ENCODE measurements at regions not wholly inside any gene's neighbourhood (a gene's known extent, or its start where the extent isn't known, plus 50 kb on each side); places are given as distances from the start of the nearest gene placed in this dataset.

DNA sequence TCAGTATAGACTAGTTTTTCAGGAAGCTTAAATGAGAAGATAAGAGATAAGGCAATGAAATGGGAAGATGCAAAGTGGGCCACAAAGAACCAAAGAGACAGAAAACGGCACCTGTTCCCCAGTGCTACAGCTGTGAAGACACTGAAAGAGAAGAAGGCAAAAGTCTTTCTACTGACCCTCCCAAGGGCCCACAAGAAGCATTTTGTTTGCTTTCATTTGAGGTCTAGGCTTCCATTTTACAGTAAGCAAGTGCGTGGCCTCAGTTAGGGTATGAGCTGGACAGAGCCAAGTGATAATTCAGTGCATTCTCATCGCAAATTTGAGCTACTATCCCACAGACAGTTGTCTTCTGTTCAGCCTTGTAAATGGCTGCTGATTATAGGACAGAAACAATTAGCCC, 53.4 kb upstream of the STK17B start:
- TF ChIP-seq POLR2A (IDR thresholded peaks at IDR 0.05) = no peak
- TF ChIP-seq, protein P1, sequence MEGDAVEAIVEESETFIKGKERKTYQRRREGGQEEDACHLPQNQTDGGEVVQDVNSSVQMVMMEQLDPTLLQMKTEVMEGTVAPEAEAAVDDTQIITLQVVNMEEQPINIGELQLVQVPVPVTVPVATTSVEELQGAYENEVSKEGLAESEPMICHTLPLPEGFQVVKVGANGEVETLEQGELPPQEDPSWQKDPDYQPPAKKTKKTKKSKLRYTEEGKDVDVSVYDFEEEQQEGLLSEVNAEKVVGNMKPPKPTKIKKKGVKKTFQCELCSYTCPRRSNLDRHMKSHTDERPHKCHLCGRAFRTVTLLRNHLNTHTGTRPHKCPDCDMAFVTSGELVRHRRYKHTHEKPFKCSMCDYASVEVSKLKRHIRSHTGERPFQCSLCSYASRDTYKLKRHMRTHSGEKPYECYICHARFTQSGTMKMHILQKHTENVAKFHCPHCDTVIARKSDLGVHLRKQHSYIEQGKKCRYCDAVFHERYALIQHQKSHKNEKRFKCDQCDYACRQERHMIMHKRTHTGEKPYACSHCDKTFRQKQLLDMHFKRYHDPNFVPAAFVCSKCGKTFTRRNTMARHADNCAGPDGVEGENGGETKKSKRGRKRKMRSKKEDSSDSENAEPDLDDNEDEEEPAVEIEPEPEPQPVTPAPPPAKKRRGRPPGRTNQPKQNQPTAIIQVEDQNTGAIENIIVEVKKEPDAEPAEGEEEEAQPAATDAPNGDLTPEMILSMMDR (IDR thresholded peaks at IDR 0.05 in 4 of 5, conservative IDR thresholded peaks at IDR 0.05 in 1 of 5) = no peak
- no peak overlapping the region for H3K27ac ChIP-seq
- no peak for ATAC-seq
- no peaks in the 10 kb centered on the region for H3K9me3 ChIP-seq
- in situ Hi-C loops (cut with MboI; ENCODE audit: low sequenced_read_pairs in 4 of 4) (no loop called here), intact Hi-C loops (cut with DNase I; ENCODE audit: low total_unique reads) (no loop called here)
- DNase-seq = no peak
- H3K4me3 ChIP-seq = no peak overlapping the region
- no peaks in the 10 kb centered on the region for H3K36me3 ChIP-seq
- H3K27me3 ChIP-seq = no peaks in the 10 kb centered on the region
- no peaks in the 10 kb centered on the region for H3K4me1 ChIP-seq

DNA sequence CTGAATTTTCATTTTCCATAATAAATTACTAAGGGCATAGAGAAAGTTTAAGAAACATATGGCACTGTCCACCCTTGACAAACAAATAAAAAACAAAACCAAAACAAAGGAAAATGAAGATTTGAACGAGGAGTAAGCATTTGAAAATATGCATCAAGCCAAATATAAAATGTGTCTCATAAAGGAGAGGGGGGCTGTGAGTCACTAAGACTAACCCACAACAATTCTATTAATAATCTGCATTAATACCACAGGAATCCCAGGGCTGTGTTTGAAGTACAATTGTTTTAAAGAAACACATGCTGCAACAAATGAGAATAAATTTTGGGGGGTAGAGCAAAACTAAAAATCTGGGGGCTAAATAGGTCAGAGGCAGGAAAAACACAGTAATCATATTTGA, 53.8 kb upstream of the STK17B start:
- in situ Hi-C loops (cut with MboI; ENCODE audit: low sequenced_read_pairs in 4 of 4) = no loop called here
- ATAC-seq (no peak), DNase-seq (no peak)
- Histone ChIP-seq H3K4me1 (no peaks in the 10 kb centered on the region), H3K27me3 (no peaks in the 10 kb centered on the region), H3K36me3 (no peaks in the 10 kb centered on the region), H3K9me3 (no peaks in the 10 kb centered on the region), H3K27ac (no peak overlapping the region), H3K4me3 (no peak overlapping the region)
- TF ChIP-seq, protein P1 (IDR thresholded peaks at IDR 0.05 in 4 of 5, conservative IDR thresholded peaks at IDR 0.05 in 1 of 5) = no peak
- TF ChIP-seq POLR2A (IDR thresholded peaks at IDR 0.05) = no peak
- intact Hi-C loops (cut with DNase I; ENCODE audit: low total_unique reads) = no loop called here

DNA sequence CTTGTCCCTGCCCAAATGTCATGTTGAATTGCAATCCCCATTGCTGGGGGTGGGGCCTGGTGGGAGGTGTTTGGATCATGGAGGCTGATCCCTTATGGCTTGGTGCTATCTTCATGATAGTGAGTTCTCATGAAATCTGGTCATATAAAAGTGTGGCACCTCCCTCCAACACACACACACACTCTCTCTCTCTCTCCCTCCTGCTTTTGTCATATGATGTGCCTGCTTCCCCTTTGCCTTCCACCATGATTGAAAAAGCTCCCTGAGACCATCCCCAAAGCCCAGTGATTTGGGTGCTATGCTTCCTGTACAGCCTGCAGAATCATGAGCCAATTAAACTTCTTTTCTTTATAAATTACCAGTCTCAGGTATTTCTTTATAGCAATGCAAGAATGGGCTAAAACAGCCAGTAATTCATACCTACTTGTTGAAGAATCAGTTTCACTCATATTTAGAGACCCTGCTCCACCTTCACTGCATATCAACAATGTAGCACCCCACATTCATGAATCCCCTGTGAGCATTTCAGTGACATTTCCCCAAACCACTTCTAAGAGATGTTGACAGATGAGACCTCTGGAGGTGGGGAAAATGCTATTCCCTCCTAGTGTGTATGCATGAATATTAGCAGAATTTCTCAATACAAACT, 54.8 kb upstream of the STK17B start:
- ATAC-seq = no peak
- in situ Hi-C loops (cut with MboI; ENCODE audit: low sequenced_read_pairs in 4 of 4) = no loop called here
- no peaks in the 10 kb centered on the region for H3K36me3 ChIP-seq
- no peaks in the 10 kb centered on the region for H3K4me1 ChIP-seq
- TF ChIP-seq, protein P1 (IDR thresholded peaks at IDR 0.05 in 4 of 5, conservative IDR thresholded peaks at IDR 0.05 in 1 of 5) = no peak
- no peak for TF ChIP-seq POLR2A (IDR thresholded peaks at IDR 0.05)
- H3K4me3 ChIP-seq = no peak overlapping the region
- H3K27me3 ChIP-seq = no peaks in the 10 kb centered on the region
- no peak overlapping the region for H3K27ac ChIP-seq
- DNase-seq = no peak
- intact Hi-C loops (cut with DNase I; ENCODE audit: low total_unique reads) = no loop called here
- no peaks in the 10 kb centered on the region for H3K9me3 ChIP-seq

DNA sequence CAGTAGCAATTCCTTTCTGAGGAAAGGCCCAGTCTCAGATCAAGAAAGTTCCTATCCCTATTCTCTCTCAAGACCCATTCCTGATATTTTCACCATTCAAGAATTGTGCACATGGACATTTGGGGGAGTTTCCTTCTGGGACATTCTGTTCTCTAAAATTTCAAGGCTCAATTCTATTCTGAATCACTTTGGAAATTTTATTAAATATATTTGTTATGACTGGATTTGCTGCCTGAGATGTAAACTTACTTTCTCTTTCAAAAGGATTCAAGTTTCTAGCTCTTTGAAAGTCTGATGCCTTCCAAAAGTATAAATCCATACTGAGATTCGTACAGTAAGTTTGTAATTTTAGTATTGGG, 55.3 kb upstream of the STK17B start:
- intact Hi-C loops (cut with DNase I; ENCODE audit: low total_unique reads) (no loop called here), in situ Hi-C loops (cut with MboI; ENCODE audit: low sequenced_read_pairs in 4 of 4) (no loop called here)
- no peaks in the 10 kb centered on the region for H3K36me3 ChIP-seq
- H3K9me3 ChIP-seq = no peaks in the 10 kb centered on the region
- no peak for ATAC-seq
- no peak overlapping the region for H3K27ac ChIP-seq
- DNase-seq = no peak
- TF ChIP-seq, protein P1 (IDR thresholded peaks at IDR 0.05 in 4 of 5, conservative IDR thresholded peaks at IDR 0.05 in 1 of 5) = no peak
- no peak overlapping the region for H3K4me3 ChIP-seq
- no peaks in the 10 kb centered on the region for H3K4me1 ChIP-seq
- H3K27me3 ChIP-seq = no peaks in the 10 kb centered on the region

DNA sequence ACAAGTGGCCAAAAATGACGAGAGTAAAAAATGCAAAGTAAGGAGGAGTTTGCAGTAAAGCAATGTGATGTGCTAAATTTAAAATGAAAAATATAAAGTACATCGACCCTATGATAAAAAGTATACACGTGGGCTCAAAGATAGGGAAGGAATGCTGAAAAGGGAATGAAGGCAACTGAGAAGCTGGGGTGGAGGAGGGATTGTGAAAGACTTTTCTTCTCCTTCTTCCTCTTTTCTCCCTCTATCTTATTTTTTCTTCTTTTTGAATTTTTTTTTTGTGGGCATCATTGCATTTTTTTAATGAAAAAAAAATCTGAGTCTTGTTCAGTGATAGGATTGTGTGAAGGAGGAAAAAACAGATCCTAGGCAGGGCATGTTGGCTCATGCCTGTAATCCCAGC, 57.6 kb upstream of the STK17B start:
- Histone ChIP-seq H3K36me3 (no peaks in the 10 kb centered on the region), H3K4me3 (no peak overlapping the region), H3K4me1 (peaks cover 11 to 21% of the 10 kb centered on the region in 2 donors), H3K27me3 (no peaks in the 10 kb centered on the region), H3K9me3 (no peaks in the 10 kb centered on the region), H3K27ac (no peak overlapping the region)
- no peak for TF ChIP-seq POLR2A (IDR thresholded peaks at IDR 0.05)
- TF ChIP-seq, protein P1 (IDR thresholded peaks at IDR 0.05 in 4 of 5, conservative IDR thresholded peaks at IDR 0.05 in 1 of 5) = no peak
- intact Hi-C loops (cut with DNase I; ENCODE audit: low total_unique reads) (no loop called here), in situ Hi-C loops (cut with MboI; ENCODE audit: low sequenced_read_pairs in 4 of 4) (no loop called here)
- DNase-seq (no peak), ATAC-seq (no peak)

Data from gastrocnemius medialis (tissue), 4 donors.